HEK293T (cell line): ENCODE measurements at regions not wholly inside any gene's neighbourhood (a gene's known extent, or its start where the extent isn't known, plus 50 kb on each side); places are given as distances from the start of the nearest gene placed in this dataset.

Source experiments
- CTCF ChIA-PET: fragments of 350-600 bp; formaldehyde crosslinking; extraction: SDS; loops from one replicate; lab custom pipeline; 2021; ENCODE audit warnings: antibody characterized with exemption, inconsistent platforms; lab: Yijun Ruan, JAX
- POLR2A ChIA-PET: fragments of 350-600 bp; formaldehyde crosslinking; extraction: SDS; loops from one replicate; lab custom pipeline; 2020; ENCODE audit warnings: antibody characterized with exemption, inconsistent platforms; lab: Yijun Ruan, JAX
- DNase-seq: peaks from one replicate; pipeline ENCODE4 v3.0.0; 2012; ENCODE audit warnings: mixed read lengths; ENCODE audit errors: extremely low spot score
- ARNT ChIP-seq: fragments of 450-650 bp; IDR thresholded peaks from 2 replicates; pipeline ENCODE4 v1.6.1; 2017; ENCODE audit warnings: mild to moderate bottlenecking
- BHLHE40 ChIP-seq: fragments of 450-650 bp; IDR thresholded peaks from 2 replicates; pipeline ENCODE4 v1.6.1; 2016; ENCODE audit warnings: mild to moderate bottlenecking, moderate library complexity, borderline replicate concordance
- CTBP1 ChIP-seq: fragments of 450-650 bp; IDR thresholded peaks from 2 replicates; pipeline ENCODE4 v1.6.1; 2016; ENCODE audit warnings: borderline replicate concordance
- ELF4 ChIP-seq: fragments of 450-650 bp; IDR thresholded peaks from 2 replicates; pipeline ENCODE4 v1.6.1; 2017; ENCODE audit warnings: antibody characterized with exemption
- FOXA1 ChIP-seq: fragments of 450-650 bp; IDR thresholded peaks from 2 replicates; pipeline ENCODE4 v1.6.1; 2016; ENCODE audit warnings: mild to moderate bottlenecking
- FOXK2 ChIP-seq: fragments of 450-650 bp; IDR thresholded peaks from 2 replicates; pipeline ENCODE4 v1.6.1; 2016; ENCODE audit warnings: mild to moderate bottlenecking
- FOXM1 ChIP-seq: fragments of 450-650 bp; IDR thresholded peaks from 2 replicates; pipeline ENCODE4 v1.6.1; 2017; ENCODE audit warnings: mild to moderate bottlenecking, borderline replicate concordance
- HDGF ChIP-seq: fragments of 450-650 bp; IDR thresholded peaks from 2 replicates; pipeline ENCODE4 v1.6.1; 2017; ENCODE audit warnings: antibody characterized with exemption, borderline replicate concordance
- L3MBTL2 ChIP-seq: fragments of 450-650 bp; conservative IDR thresholded peaks from 2 replicates; pipeline ENCODE4 v1.6.1; 2016; ENCODE audit warnings: mild to moderate bottlenecking
- LEF1 ChIP-seq: fragments of 450-650 bp; IDR thresholded peaks from 2 replicates; pipeline ENCODE4 v1.6.1; 2017; ENCODE audit warnings: mild to moderate bottlenecking, borderline replicate concordance
- NFRKB ChIP-seq: fragments of 450-650 bp; IDR thresholded peaks from 2 replicates; pipeline ENCODE4 v1.6.1; 2016; ENCODE audit warnings: mild to moderate bottlenecking, moderate library complexity
- SP1 ChIP-seq: fragments of 450-650 bp; IDR thresholded peaks from 2 replicates; pipeline ENCODE4 v1.6.1; 2017
- SUZ12 ChIP-seq: fragments of 450-650 bp; IDR thresholded peaks from 2 replicates; pipeline ENCODE4 v1.6.1; 2016; ENCODE audit warnings: mild to moderate bottlenecking
- TARDBP ChIP-seq: fragments of 450-650 bp; IDR thresholded peaks from 2 replicates; pipeline ENCODE4 v1.6.1; 2016
- ZNF384 ChIP-seq: fragments of 450-650 bp; IDR thresholded peaks from 2 replicates; pipeline ENCODE4 v1.6.1; 2016
- TF ChIP-seq, protein P1 (sequence below): fragments of 450-650 bp; IDR thresholded peaks from 2 replicates; pipeline ENCODE4 v1.6.1; 2016

- POLR2A ChIA-PET = no interaction called here
- CTCF ChIA-PET = no interaction called here
- DNase-seq = no peak
- TF ChIP-seq BHLHE40 (no peak), SP1 (no peak), HDGF (no peak), ARNT (no peak), FOXM1 (no peak), TARDBP (no peak), ELF4 (no peak), L3MBTL2 (no peak), ZNF384 (no peak), LEF1 (no peak), CTBP1 (no peak), NFRKB (no peak), SUZ12 (no peak), FOXK2 (no peak), FOXA1 (no peak)
- TF ChIP-seq, protein P1, sequence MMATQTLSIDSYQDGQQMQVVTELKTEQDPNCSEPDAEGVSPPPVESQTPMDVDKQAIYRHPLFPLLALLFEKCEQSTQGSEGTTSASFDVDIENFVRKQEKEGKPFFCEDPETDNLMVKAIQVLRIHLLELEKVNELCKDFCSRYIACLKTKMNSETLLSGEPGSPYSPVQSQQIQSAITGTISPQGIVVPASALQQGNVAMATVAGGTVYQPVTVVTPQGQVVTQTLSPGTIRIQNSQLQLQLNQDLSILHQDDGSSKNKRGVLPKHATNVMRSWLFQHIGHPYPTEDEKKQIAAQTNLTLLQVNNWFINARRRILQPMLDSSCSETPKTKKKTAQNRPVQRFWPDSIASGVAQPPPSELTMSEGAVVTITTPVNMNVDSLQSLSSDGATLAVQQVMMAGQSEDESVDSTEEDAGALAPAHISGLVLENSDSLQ = no peak
These were observed 59.9 kb upstream of the DYNC1I2 start for GRCh38 chr2:171627412-171627811.

DNA sequence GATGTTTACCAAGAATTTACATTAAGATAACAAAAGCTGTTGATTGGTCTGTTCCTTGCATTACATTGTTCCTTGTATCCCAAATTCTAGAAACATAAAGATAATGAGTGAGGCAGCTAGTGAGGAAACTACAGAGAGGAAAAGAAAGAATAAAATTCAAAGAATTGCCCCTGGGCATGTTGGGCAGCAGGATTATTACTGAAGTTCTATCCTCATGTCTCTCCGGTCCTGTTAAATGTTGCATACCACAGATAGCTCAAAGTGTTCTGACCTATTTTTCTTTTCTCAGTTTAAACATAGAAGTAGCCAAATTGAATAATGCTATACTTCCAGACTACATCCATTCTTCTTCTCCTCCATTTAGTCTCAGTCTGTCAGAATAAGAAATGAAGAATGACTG, 58.2 kb upstream of the DYNC1I2 start:
- ChIA-PET CTCF (no interaction called here), POLR2A (no interaction called here)
- no peak for TF ChIP-seq SP1
- no peak for TF ChIP-seq FOXK2
- TF ChIP-seq CTBP1 = no peak
- TF ChIP-seq FOXM1 = no peak
- TF ChIP-seq L3MBTL2 = no peak
- TF ChIP-seq LEF1 = no peak
- no peak for TF ChIP-seq ZNF384
- TF ChIP-seq NFRKB = no peak
- TF ChIP-seq, protein P1 = no peak
- no peak for TF ChIP-seq HDGF
- DNase-seq = no peak

- DNase-seq = no peak
- ChIA-PET POLR2A (no interaction called here), CTCF (no interaction called here)
- TF ChIP-seq FOXK2 (no peak), LEF1 (no peak), CTBP1 (no peak), TARDBP (no peak), SUZ12 (no peak), ZNF384 (no peak), ELF4 (no peak), L3MBTL2 (no peak), BHLHE40 (no peak), FOXM1 (no peak), FOXA1 (no peak), ARNT (no peak), NFRKB (no peak), HDGF (no peak), SP1 (no peak)
- TF ChIP-seq, protein P1 = no peak
These were observed 57.0 kb upstream of the DYNC1I2 start for GRCh38 chr2:171630089-171630770.

DNA sequence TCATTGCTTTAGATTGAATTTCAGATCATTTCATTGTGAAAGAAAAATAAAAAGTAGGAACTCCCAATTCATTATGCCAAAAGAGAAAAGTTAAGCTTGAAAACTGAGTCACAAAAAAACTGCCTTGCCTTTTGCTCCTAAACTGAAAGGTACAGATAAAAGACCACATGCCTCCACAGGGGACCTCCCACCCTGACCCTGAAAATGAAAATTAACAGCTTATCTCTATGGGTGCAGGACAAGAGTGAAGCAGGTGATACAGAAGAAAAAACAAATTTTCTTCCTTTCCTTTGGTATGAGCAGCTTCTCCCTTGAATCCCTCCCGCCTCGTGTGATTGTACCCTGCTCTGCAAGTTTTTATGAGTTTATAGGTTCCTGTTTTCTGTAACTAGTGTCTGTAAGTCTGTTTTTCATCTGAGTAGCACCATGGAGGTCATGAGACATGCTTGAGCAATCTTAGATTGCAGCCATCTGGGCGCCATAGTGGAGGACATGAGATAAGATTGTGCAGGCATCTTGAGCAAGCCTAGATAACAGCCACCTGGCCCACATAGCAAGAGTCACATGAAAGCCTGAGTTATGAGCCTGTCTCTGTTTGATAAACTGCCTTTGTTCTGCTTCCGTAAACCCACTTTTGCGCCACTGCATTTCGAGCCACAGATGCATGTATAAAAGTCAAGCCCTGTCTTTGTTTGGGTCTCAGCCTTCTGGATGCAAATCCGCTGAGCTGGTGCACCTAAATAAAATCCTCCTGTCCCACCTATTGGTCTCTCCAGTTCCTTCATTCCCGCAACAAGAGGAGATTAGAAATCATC, 56.2 kb upstream of the DYNC1I2 start:
- no peak for DNase-seq
- POLR2A ChIA-PET = no interaction called here
- CTCF ChIA-PET = no interaction called here
- no peak for TF ChIP-seq ELF4
- no peak for TF ChIP-seq FOXK2
- TF ChIP-seq HDGF = no peak
- no peak for TF ChIP-seq FOXA1
